Coronary artery (tissue), 2 donors: ENCODE measurements at regions not wholly inside any gene's neighbourhood (a gene's known extent, or its start where the extent isn't known, plus 50 kb on each side); places are given as distances from the start of the nearest gene placed in this dataset.
"Not testable (repeated sequence)": the region's sequence is repeated elsewhere in the genome, so short reads cannot be mapped to it uniquely, and the experiment has no call there.

Experiments used
- DNase-seq: peaks from one replicate; pipeline ENCODE4 v3.0.0-alpha.2; 2017; ENCODE audit warnings: low spot score
- H3K27ac ChIP-seq, 2 donors: fragments of 200-600 bp; sonication (generic); one replicate each; pipeline ENCODE4 v1.5.1; 2016 to 2019
- H3K4me3 ChIP-seq: fragments of 200-600 bp; sonication (generic); 2 replicates; pipeline ENCODE4 v1.5.1; 2016; ENCODE audit warnings: mild to moderate bottlenecking, moderate library complexity
- CTCF ChIP-seq: fragments of 200-600 bp; sonication (generic); IDR thresholded peaks from one replicate; pipeline ENCODE4 v1.5.1; 2019; ENCODE audit warnings: antibody characterized with exemption

GRCh38 chr7:149559711-149560110 lies 62.1 kb upstream of the ZNF746 start:
- Histone ChIP-seq H3K4me3 (no peak overlapping the region), H3K27ac (no peak overlapping the region)
- no peak for DNase-seq
- no peak for TF ChIP-seq CTCF

GRCh38 chr7:149558149-149558861 lies 60.7 kb upstream of the ZNF746 start:
- no peak overlapping the region for H3K27ac ChIP-seq
- no peak for DNase-seq

GRCh38 chr7:149556525-149556924 lies 58.9 kb upstream of the ZNF746 start:
- H3K4me3 ChIP-seq, H3K27ac ChIP-seq, DNase-seq: not testable (repeated sequence)

More at GRCh38 chr7:149558149-149558861, 60.7 kb upstream of the ZNF746 start:
- H3K4me3 ChIP-seq: no peak overlapping the region
- no peak for TF ChIP-seq CTCF

- not testable (repeated sequence) for H3K4me3 ChIP-seq, DNase-seq
These were observed 57.2 kb upstream of the ZNF746 start for GRCh38 chr7:149554821-149555220.

GRCh38 chr7:149553991-149554390 lies 56.4 kb upstream of the ZNF746 start:
- H3K4me3 ChIP-seq, DNase-seq, H3K27ac ChIP-seq: not testable (repeated sequence)

More at GRCh38 chr7:149554821-149555220, 57.2 kb upstream of the ZNF746 start:
- H3K27ac ChIP-seq: not testable (repeated sequence)

GRCh38 chr7:149552799-149553198 lies 55.2 kb upstream of the ZNF746 start:
- TF ChIP-seq CTCF: no peak
- no peak for DNase-seq
- Histone ChIP-seq H3K4me3 (no peak overlapping the region), H3K27ac (no peak overlapping the region)
